GM19324 (cell line): ENCODE measurements at regions not wholly inside any gene's neighbourhood (a gene's known extent, or its start where the extent isn't known, plus 50 kb on each side); places are given as distances from the start of the nearest gene placed in this dataset.

Experiments
- ATAC-seq: cut with Tn5 transposase; IDR thresholded peaks from one replicate; pipeline ENCODE4 v1.9.1; 2021; ENCODE audit warnings: mild to moderate bottlenecking, moderate library complexity; ENCODE audit not compliant: unreplicated experiment, low FRiP score

GRCh38 chr2:241942416-241943208 lies 73.1 kb downstream of the RTP5 start:
- no peak for ATAC-seq

DNA sequence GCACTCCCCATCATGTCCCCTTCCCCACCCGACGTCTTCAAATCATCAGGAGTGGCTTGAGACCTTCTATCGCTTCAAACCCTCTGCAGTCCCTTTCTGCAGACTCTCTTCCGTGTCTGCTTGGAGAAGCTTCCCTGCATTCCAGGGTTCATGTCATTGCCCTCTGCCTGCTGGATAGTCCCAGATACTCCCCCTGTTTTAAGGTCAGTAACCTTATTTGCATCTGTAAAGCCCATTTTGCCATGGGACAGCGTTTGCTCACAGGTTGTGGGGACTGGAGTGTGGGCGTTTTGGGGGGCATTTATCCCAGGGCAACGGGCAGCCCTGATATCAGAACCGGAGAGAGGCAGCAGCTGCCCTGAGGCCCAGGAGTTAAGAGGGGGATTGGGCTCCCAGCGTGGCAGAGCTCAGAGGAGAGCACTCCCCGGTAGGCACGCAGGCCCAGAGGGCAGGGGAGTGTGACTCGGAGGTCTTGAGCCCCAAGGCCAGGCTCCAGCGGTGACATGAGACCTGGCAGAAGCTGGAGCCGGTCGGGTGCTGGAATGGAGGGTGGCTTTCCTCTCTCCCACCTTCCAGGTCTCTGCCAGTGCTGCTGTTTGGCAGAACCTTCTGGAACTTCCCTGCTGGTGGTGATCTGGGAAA lies 73.8 kb downstream of the RTP5 start:
- ATAC-seq = no peak

DNA sequence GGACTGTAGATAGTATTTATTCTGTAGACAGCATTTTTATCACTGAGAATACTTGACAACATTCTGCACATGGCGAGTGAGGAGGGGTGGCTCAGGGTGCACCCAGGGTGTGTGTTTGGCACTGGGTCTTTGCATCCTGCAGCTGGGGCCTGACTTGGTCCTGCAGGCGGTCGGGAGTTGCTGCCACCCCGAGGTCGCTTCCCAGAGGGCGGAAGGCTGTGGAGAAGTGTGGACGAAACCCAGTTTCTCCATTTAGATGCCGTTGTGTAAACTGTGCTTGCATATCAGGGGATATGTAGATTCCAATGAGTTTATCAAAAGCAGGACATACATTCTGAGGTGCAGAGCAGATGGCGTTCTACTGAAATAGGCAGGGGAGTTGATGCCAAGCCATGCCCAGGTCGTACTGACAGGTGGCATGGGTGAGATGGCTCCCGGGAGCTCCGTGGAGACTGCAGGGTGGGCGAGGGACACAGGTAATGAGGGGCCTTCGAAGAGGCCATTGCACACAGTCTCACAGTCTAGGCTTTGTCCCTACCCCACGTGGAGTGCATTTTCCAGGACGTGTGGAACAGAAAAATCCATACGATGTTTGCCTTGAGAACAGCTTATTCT lies 74.5 kb downstream of the RTP5 start:
- ATAC-seq = no peak

DNA sequence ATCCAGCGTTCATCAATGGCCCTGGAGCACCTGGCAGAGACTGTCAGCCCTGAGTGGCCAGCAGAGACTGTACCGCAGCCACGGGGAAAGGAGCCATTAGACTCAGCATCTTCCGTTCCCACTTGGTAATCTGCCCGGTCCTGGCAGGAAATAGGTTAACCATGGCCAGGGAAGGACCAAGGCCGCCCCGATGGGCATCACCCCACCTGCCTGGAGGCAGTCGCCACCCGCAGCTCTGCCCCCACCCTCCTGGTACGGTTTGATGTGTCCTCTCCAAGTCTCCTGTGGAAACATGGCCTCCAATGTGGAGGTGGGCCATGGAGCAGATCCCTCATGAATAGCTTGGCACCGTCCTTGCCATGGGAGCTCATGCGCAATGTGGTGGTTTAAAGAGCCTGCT lies 75.3 kb downstream of the RTP5 start:
- no peak for ATAC-seq

DNA sequence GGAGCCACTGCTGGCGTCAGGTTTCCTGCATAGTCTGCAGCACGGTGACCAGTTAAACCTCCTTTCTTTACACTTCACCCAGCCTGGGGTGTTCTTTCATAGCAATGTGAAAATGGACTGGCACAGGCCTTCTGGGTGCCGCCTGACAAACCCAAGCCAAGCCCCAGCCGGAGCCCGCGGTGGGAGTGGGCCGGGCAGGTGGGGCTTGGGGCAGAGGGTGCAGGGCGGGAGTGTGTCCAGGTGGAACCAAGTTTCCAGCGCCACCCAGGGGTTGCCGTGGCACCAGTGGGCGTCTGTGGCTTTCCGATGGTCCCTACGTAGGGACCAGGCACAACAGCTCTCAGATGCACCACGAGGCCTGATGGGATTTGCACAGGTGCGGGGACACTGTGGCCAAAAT lies 75.8 kb downstream of the RTP5 start:
- no peak for ATAC-seq

DNA sequence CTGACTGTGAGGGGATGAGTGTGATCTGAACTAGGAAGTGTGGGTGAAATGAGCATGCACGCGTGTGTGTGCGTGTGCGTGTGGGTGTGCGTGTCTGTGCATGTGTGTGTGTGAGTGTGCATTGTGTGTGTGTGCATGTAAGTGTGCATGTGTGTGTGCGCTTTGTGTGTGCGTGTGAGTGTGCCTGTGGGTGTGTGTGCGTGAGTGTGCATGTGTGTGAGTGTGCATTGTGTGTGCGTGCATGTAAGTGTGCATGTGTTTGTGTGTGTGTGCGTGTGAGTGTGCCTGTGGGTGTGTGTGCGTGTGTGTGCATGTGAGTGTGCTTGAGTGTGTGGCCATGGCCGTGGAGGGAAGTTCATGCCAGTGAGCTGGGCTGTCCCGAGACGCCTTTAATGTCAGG lies 76.3 kb downstream of the RTP5 start:
- ATAC-seq = no peak

GRCh38 chr2:241946306-241947003 lies 76.9 kb downstream of the RTP5 start:
- no peak for ATAC-seq

DNA sequence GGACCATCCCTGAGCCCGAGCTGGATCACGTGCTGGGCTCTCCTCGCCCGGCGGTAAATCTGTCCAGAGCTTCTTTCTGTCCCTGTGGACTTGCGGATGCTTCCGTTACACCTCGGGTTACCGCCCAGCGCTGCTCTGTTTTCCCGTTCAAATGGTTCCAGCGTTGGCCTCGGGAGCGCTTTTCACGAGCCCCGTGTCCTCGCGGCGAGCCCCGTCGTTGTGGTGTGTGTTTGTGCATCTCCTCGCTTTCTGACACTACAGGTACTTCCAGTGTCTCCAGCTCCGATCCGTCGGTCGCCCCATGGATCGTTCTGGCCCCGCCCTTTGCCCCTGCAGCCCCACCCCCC lies 77.4 kb downstream of the RTP5 start:
- ATAC-seq = no peak

GRCh38 chr2:241947401-241947800 lies 77.9 kb downstream of the RTP5 start:
- no peak for ATAC-seq

DNA sequence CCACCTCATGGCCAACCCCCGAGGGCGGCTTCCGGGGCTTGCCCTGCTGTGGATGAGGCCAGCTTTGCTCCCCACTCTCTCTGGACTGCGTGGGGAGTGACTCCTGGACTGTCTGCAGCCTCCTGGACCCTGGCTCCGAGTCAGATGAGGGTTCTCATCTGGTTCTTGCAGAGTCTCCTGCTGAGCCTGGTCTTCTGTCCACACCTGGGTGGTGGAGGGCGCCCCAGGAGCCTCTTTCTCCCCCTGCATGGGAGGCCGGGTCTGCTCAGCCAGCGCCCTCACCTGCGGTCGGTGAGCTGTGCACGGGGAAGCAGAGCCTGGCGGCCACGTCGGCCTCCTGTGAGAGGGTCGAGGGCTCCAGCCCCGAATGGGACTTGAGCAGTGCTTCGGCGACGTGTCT lies 78.3 kb downstream of the RTP5 start:
- ATAC-seq = no peak

GRCh38 chr2:241948299-241948897 lies 78.9 kb downstream of the RTP5 start:
- ATAC-seq = no peak

- no peak for ATAC-seq
Measured at GRCh38 chr2:241948901-241949735, 79.6 kb downstream of the RTP5 start.

DNA sequence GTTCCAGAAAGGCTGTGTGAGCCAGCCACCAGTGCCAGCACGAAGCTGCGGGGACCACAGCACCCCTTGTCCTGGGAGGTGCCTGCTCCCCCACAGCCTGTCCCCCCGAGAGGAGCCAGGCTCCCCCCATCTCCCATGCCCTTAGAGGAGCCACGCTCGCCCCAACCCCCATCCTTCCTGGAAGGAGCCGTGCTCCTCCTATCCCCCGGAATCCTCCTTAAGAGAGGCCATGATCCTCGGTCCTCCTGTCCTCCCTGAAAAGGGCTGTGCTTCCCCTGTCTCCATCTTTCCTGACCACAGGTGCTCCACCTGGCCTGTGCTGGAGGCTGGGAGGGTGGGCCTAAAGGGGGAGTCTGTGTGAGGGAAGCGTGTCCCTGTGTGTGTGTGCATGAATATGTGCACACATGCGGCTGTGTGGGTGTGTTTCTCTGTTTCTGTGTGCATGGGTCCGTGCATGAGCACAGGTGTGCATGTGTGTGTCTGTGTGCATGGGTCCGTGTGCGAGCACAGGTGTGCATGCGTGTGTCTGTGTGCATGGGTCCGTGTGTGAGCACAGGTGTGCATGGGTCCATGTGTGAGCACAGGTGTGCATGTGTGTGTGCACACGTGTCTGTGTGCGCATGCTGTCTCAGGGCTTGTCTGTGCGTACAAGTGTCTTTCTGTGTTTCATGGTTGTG lies 80.3 kb downstream of the RTP5 start:
- no peak for ATAC-seq

GRCh38 chr2:241950413-241951315 lies 81.1 kb downstream of the RTP5 start:
- no peak for ATAC-seq

- no peak for ATAC-seq
Measured at GRCh38 chr2:241951316-241951700, 81.8 kb downstream of the RTP5 start.

DNA sequence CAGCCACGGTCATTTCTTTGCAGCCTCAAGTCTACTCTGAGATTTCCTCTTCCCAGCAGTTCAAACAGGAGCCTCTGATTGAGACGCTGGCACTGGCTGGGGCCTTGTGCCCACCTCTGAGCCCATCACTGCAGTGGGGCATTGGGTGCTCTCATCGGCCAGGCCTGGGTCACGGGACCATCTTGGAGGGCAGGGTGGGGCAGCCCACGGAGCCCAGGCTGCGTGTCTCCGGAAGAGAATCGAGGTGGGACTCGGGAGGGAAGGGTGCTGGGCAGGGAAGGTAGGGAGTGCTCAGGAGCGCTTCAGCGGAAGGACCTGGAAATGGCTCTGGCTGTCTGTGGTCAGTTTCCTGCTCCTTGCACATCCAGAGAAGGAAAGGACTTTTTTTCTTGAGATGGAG lies 82.4 kb downstream of the RTP5 start:
- no peak for ATAC-seq

- ATAC-seq = no peak
Measured at GRCh38 chr2:241952816-241953215, 83.3 kb downstream of the RTP5 start.

DNA sequence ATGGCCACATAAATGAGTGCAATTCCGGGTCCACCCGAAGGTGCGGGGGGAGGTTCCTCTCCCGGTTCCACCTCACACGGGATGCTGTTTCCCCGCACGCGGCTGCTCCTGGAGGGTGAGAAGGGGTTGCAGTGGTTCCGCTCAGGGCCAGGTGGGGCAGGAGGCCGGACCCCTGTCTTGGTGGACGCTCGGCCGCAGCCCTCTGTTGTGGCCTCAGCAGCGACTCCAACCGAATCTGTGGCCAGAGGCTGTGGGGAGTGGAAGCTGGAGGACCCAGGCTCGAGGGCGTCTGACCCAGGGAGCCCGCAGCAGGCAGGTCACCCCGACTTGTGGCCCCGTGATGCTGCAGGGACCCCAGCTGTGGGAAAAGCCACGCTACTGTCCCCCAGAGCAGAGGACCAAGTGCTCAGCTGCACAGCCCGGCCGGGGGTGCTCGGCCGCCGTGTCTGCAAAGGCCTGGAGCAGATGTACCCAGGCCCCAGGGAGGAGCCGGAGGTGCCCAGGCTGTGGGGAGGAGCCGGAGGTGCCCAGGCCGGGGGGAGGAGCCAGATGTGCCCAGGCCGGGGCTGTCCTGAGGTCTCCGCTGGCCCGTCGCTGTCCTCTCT lies 83.9 kb downstream of the RTP5 start:
- no peak for ATAC-seq
